ENCODE measurements at regions not wholly inside any gene's neighbourhood (a gene's known extent, or its start where the extent isn't known, plus 50 kb on each side); places are given as distances from the start of the nearest gene placed in this dataset.

DNA sequence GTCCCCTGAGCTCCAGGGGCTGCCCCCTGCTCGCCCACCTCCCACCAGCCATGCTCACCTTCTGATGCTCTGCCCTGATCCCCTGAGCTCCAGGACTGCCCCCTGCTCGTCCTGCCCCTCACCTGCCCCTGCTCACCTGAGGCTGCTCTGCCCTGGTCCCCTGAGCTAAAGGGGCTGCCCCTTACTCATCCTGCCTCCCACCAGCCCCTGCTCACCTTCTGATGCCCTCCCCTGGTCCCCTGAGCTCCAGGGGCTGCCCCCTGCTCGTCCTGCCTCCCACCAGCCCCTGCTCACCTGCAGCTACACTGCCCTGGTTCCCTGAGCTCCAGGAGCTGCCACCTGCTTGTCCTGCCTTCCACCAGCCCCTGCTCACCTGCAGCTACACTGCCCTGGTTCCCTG, 247.2 kb downstream of the TMEM121 start:
- TF ChIP-seq CTCF (IDR thresholded peaks at IDR 0.05; ENCODE audit: insufficient read depth, low read depth, low read length) (no peak), EZH2 (IDR thresholded peaks at IDR 0.05; ENCODE audit: insufficient read depth, low read length) (no peak)
